ENCODE measurements at regions not wholly inside any gene's neighbourhood (a gene's known extent, or its start where the extent isn't known, plus 50 kb on each side); places are given as distances from the start of the nearest gene placed in this dataset.

- no peak for DNase-seq (ENCODE audit: low spot score)
These were observed 52.0 kb downstream of the MAGEF1 start for GRCh38 chr3:184659797-184660301.

- no peak for DNase-seq (ENCODE audit: low spot score)
These were observed 53.5 kb downstream of the MAGEF1 start for GRCh38 chr3:184658223-184658928.

GRCh38 chr3:184656829-184657681 is 54.8 kb downstream of the MAGEF1 start:
- no peak for DNase-seq (ENCODE audit: low spot score)

GRCh38 chr3:184656458-184656828 is 55.4 kb downstream of the MAGEF1 start:
- no peak for DNase-seq (ENCODE audit: low spot score)

GRCh38 chr3:184655597-184655996 is 56.3 kb downstream of the MAGEF1 start:
- no peak for DNase-seq (ENCODE audit: low spot score)

- DNase-seq (ENCODE audit: low spot score): no peak
These were observed 57.5 kb downstream of the MAGEF1 start for GRCh38 chr3:184654375-184654774.

GRCh38 chr3:184652465-184652864 is 59.4 kb downstream of the MAGEF1 start:
- DNase-seq (ENCODE audit: low spot score): no peak

GRCh38 chr3:184651904-184652303 is 60.0 kb downstream of the MAGEF1 start:
- no peak for DNase-seq (ENCODE audit: low spot score)

GRCh38 chr3:184648636-184649035 is 63.2 kb downstream of the MAGEF1 start:
- no peak for DNase-seq (ENCODE audit: low spot score)

- no peak for DNase-seq (ENCODE audit: low spot score)
These were observed 64.4 kb downstream of the MAGEF1 start for GRCh38 chr3:184647405-184647936.

- DNase-seq (ENCODE audit: low spot score): no peak
These were observed 66.5 kb downstream of the MAGEF1 start for GRCh38 chr3:184645336-184645735.

- no peak for DNase-seq (ENCODE audit: low spot score)
These were observed 68.4 kb downstream of the MAGEF1 start for GRCh38 chr3:184643442-184643841.

GRCh38 chr3:184642631-184643285 is 69.1 kb downstream of the MAGEF1 start:
- no peak for DNase-seq (ENCODE audit: low spot score)

- no peak for DNase-seq (ENCODE audit: low spot score)
These were observed 70.4 kb downstream of the MAGEF1 start for GRCh38 chr3:184641430-184641829.

- DNase-seq (ENCODE audit: low spot score): no peak
These were observed 72.5 kb downstream of the MAGEF1 start for GRCh38 chr3:184639351-184639750.

GRCh38 chr3:184637705-184638104 is 74.2 kb downstream of the MAGEF1 start:
- no peak for DNase-seq (ENCODE audit: low spot score)

- DNase-seq (ENCODE audit: low spot score): peak; percentile 11
These were observed 75.0 kb downstream of the MAGEF1 start for GRCh38 chr3:184636741-184637316.

GRCh38 chr3:184635774-184636173 is 74.2 kb downstream of the EPHB3 start:
- no peak for DNase-seq (ENCODE audit: low spot score)

- no peak for DNase-seq (ENCODE audit: low spot score)
These were observed 73.5 kb downstream of the EPHB3 start for GRCh38 chr3:184635126-184635525.

- no peak for DNase-seq (ENCODE audit: low spot score)
These were observed 71.6 kb downstream of the EPHB3 start for GRCh38 chr3:184633237-184633579.

GRCh38 chr3:184632551-184633236 is 71.1 kb downstream of the EPHB3 start:
- DNase-seq (ENCODE audit: low spot score): no peak

Measured in CD4-positive, alpha-beta T cell treated with Interleukin-15 for 4 hours (primary cell).